ENCODE measurements at regions not wholly inside any gene's neighbourhood (a gene's known extent, or its start where the extent isn't known, plus 50 kb on each side); places are given as distances from the start of the nearest gene placed in this dataset.
A peak's percentile ranks its signal among the peaks of the same experiment; 100 is the strongest.

- Histone ChIP-seq H3K36me3 (no peaks in the 10 kb centered on the region), H3K4me3 (no peak overlapping the region), H3K27me3 (no peaks in the 10 kb centered on the region), H3K27ac (no peak overlapping the region), H3K9me3 (ENCODE audit: low read depth) (no peaks in the 10 kb centered on the region), H3K4me1 (ENCODE audit: low read depth) (no peaks in the 10 kb centered on the region)
- DNase-seq (ENCODE audit: low read depth in 1 of 2, low spot score in 1 of 2): no peak
- TF ChIP-seq, protein P1, sequence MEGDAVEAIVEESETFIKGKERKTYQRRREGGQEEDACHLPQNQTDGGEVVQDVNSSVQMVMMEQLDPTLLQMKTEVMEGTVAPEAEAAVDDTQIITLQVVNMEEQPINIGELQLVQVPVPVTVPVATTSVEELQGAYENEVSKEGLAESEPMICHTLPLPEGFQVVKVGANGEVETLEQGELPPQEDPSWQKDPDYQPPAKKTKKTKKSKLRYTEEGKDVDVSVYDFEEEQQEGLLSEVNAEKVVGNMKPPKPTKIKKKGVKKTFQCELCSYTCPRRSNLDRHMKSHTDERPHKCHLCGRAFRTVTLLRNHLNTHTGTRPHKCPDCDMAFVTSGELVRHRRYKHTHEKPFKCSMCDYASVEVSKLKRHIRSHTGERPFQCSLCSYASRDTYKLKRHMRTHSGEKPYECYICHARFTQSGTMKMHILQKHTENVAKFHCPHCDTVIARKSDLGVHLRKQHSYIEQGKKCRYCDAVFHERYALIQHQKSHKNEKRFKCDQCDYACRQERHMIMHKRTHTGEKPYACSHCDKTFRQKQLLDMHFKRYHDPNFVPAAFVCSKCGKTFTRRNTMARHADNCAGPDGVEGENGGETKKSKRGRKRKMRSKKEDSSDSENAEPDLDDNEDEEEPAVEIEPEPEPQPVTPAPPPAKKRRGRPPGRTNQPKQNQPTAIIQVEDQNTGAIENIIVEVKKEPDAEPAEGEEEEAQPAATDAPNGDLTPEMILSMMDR (IDR thresholded peaks at IDR 0.05; ENCODE audit: low read depth, low read length): no peak
Measured at GRCh38 chr3:21310161-21310560, 440.8 kb downstream of the ZNF385D start.

DNA sequence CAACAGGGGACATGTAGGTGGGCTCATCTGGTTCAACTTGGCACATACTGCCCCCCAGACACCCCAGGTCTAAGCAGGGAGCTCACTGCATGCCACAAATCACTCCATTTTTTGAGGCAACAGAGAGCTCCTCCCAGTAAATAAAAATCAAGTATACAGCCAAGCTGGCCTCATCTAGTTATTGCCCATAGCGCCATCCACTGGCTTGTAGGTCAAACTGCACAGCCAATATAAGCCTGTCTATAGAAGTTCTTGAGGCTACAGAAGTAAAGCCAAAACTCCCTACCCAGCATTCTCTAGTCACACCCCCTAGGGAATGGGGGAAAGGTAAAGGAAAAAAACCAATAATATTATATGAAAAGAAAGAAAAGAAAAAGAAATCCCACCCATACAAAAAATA is 453.7 kb downstream of the ZNF385D start:
- H3K9me3 ChIP-seq (ENCODE audit: low read depth): no peaks in the 10 kb centered on the region
- H3K27me3 ChIP-seq: no peaks in the 10 kb centered on the region
- no peaks in the 10 kb centered on the region for H3K36me3 ChIP-seq
- no peak for DNase-seq (ENCODE audit: low read depth in 1 of 2, low spot score in 1 of 2)
- no peak overlapping the region for H3K4me3 ChIP-seq
- no peak overlapping the region for H3K27ac ChIP-seq
- no peaks in the 10 kb centered on the region for H3K4me1 ChIP-seq (ENCODE audit: low read depth)
- TF ChIP-seq, protein P1 (IDR thresholded peaks at IDR 0.05; ENCODE audit: low read depth, low read length): no peak

DNA sequence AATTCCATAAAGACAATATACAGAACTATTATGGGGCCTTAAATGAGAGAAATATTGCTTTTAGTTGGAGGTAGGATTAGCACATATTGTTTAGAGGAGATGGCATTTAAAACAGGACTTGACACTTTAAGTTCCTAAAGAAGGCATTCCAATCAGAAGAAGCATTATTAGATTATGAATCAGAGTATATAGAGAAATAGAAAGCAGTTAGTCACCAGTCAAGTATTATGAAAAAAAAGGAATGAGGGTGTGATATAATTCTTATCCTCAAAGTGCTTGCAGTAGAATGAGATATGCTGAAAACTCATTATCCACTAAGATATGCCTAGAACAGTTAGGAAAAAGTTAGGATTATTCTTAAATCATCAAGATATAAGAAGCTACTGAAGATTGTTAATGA is 456.2 kb downstream of the ZNF385D start:
- TF ChIP-seq, protein P1 (IDR thresholded peaks at IDR 0.05; ENCODE audit: low read depth, low read length): no peak
- peak in 1 of 2 donors; percentile 48 for DNase-seq (ENCODE audit: low read depth in 1 of 2, low spot score in 1 of 2)
- no peak overlapping the region for H3K27ac ChIP-seq
- H3K9me3 ChIP-seq (ENCODE audit: low read depth): no peaks in the 10 kb centered on the region
- no peaks in the 10 kb centered on the region for H3K27me3 ChIP-seq
- H3K36me3 ChIP-seq: no peaks in the 10 kb centered on the region
- H3K4me3 ChIP-seq: no peak overlapping the region
- no peaks in the 10 kb centered on the region for H3K4me1 ChIP-seq (ENCODE audit: low read depth)

GRCh38 chr3:21292971-21293370 is 458.0 kb downstream of the ZNF385D start:
- Histone ChIP-seq H3K4me3 (no peak overlapping the region), H3K27me3 (no peaks in the 10 kb centered on the region), H3K36me3 (no peaks in the 10 kb centered on the region), H3K9me3 (ENCODE audit: low read depth) (no peaks in the 10 kb centered on the region), H3K4me1 (ENCODE audit: low read depth) (no peaks in the 10 kb centered on the region), H3K27ac (no peak overlapping the region)
- TF ChIP-seq, protein P1 (IDR thresholded peaks at IDR 0.05; ENCODE audit: low read depth, low read length): no peak
- no peak for DNase-seq (ENCODE audit: low read depth in 1 of 2, low spot score in 1 of 2)

GRCh38 chr3:21290557-21290956 is 460.5 kb downstream of the ZNF385D start:
- H3K4me1 ChIP-seq (ENCODE audit: low read depth): no peaks in the 10 kb centered on the region
- TF ChIP-seq, protein P1 (IDR thresholded peaks at IDR 0.05; ENCODE audit: low read depth, low read length): peak; percentile 62
- no peaks in the 10 kb centered on the region for H3K9me3 ChIP-seq (ENCODE audit: low read depth)

GRCh38 chr3:21274079-21274571 is 476.9 kb downstream of the ZNF385D start:
- H3K4me1 ChIP-seq (ENCODE audit: low read depth): no peaks in the 10 kb centered on the region
- TF ChIP-seq, protein P1 (IDR thresholded peaks at IDR 0.05; ENCODE audit: low read depth, low read length): no peak
- no peak overlapping the region for H3K27ac ChIP-seq
- no peaks in the 10 kb centered on the region for H3K27me3 ChIP-seq
- H3K36me3 ChIP-seq: no peaks in the 10 kb centered on the region
- peak in 1 of 2 donors; percentile 60 for DNase-seq (ENCODE audit: low read depth in 1 of 2, low spot score in 1 of 2)
- no peak overlapping the region for H3K4me3 ChIP-seq
- no peaks in the 10 kb centered on the region for H3K9me3 ChIP-seq (ENCODE audit: low read depth)

More at GRCh38 chr3:21290557-21290956, 460.5 kb downstream of the ZNF385D start:
- peak; percentile 2 to 11 for DNase-seq (ENCODE audit: low read depth in 1 of 2, low spot score in 1 of 2)
- no peaks in the 10 kb centered on the region for H3K36me3 ChIP-seq
- no peaks in the 10 kb centered on the region for H3K27me3 ChIP-seq
- H3K4me3 ChIP-seq: no peak overlapping the region
- no peak overlapping the region for H3K27ac ChIP-seq
